Hepatocyte (in vitro differentiated cells): ENCODE measurements at regions not wholly inside any gene's neighbourhood (a gene's known extent, or its start where the extent isn't known, plus 50 kb on each side); places are given as distances from the start of the nearest gene placed in this dataset.

Experiments
- EZH2 ChIP-seq: fragments of 200-600 bp; sonication (generic); IDR thresholded peaks from 2 replicates; pipeline ENCODE4 v1.6.1; 2016; ENCODE audit warnings: antibody characterized with exemption, mild to moderate bottlenecking, borderline replicate concordance
- TF ChIP-seq, protein P1 (sequence below): fragments of 200-600 bp; sonication (generic); IDR thresholded peaks from 2 replicates; pipeline ENCODE4 v1.5.1; 2016; ENCODE audit warnings: antibody characterized with exemption, mild to moderate bottlenecking; ENCODE audit not compliant: poor library complexity

DNA sequence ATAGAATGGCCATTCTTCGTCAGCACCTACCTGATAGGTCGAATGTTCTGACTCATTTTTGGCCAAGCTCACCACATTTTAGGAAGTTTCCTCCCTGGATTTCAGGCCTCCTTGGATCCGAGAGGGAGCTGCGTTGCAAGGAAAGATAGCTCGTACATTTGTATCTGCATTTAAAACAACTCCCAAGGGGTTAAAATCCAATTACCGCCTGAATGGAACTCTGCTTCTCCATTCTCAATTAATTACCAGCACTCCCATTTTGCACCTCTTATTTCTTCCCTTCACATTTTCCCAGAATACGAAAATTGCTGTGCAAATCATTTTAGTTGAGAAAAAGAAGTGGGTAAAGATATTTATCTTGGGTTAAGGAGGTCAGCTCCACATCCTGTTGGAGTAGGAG, 610.7 kb downstream of the NPHP4 start:
- TF ChIP-seq, protein P1, sequence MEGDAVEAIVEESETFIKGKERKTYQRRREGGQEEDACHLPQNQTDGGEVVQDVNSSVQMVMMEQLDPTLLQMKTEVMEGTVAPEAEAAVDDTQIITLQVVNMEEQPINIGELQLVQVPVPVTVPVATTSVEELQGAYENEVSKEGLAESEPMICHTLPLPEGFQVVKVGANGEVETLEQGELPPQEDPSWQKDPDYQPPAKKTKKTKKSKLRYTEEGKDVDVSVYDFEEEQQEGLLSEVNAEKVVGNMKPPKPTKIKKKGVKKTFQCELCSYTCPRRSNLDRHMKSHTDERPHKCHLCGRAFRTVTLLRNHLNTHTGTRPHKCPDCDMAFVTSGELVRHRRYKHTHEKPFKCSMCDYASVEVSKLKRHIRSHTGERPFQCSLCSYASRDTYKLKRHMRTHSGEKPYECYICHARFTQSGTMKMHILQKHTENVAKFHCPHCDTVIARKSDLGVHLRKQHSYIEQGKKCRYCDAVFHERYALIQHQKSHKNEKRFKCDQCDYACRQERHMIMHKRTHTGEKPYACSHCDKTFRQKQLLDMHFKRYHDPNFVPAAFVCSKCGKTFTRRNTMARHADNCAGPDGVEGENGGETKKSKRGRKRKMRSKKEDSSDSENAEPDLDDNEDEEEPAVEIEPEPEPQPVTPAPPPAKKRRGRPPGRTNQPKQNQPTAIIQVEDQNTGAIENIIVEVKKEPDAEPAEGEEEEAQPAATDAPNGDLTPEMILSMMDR = no peak
- no peak for TF ChIP-seq EZH2
